Activated CD4-positive, alpha-beta memory T cell treated with anti-CD3 and anti-CD28 coated beads for 36 hours (primary cell): ENCODE measurements at regions not wholly inside any gene's neighbourhood (a gene's known extent, or its start where the extent isn't known, plus 50 kb on each side); places are given as distances from the start of the nearest gene placed in this dataset.

Experiments
- CTCF ChIA-PET: fragments of 350-600 bp; sonication (Branson Sonifier 250); formaldehyde crosslinking; loops from one replicate; lab custom pipeline; 2021; ENCODE audit warnings: antibody characterized with exemption, inconsistent platforms; lab: Charles Lee
- POLR2A ChIA-PET: fragments of 350-600 bp; sonication (Branson Sonifier 250); formaldehyde crosslinking; loops from one replicate; lab custom pipeline; 2021; ENCODE audit warnings: antibody characterized with exemption; lab: Charles Lee
- DNase-seq: peaks from one replicate; pipeline ENCODE4 v3.0.0-alpha.2; 2020
- H3K27ac Mint-ChIP-seq: one replicate; pipeline ENCODE4 v1.8.0; 2021; ENCODE audit warnings: mixed read lengths
- H3K27me3 Mint-ChIP-seq: one replicate; pipeline ENCODE4 v1.8.0; 2021; ENCODE audit warnings: mixed read lengths
- H3K36me3 Mint-ChIP-seq: one replicate; pipeline ENCODE4 v1.8.0; 2021; ENCODE audit warnings: mixed read lengths
- H3K4me1 Mint-ChIP-seq: one replicate; pipeline ENCODE4 v1.8.0; 2021; ENCODE audit warnings: low read depth, mixed read lengths
- H3K4me3 Mint-ChIP-seq: one replicate; pipeline ENCODE4 v1.8.0; 2021; ENCODE audit warnings: mild to moderate bottlenecking, mixed read lengths
- H3K9me3 Mint-ChIP-seq: one replicate; pipeline ENCODE4 v1.8.0; 2021; ENCODE audit warnings: mixed read lengths
- intact Hi-C: fragments of 100-400 bp; cut with micrococcal nuclease; formaldehyde crosslinking; loops from one replicate; pipeline ENCODE4 v1.15.1; 2023

GRCh38 chr5:2677689-2678088 lies 73.8 kb downstream of the IRX2 start:
- Mint-ChIP-seq H3K27me3 (no peaks in the 10 kb centered on the region), H3K9me3 (peaks cover 2% of the 10 kb centered on the region), H3K27ac (no peak overlapping the region), H3K36me3 (no peaks in the 10 kb centered on the region), H3K4me1 (no peaks in the 10 kb centered on the region), H3K4me3 (no peak overlapping the region)
- CTCF ChIA-PET, result no interaction called here
- DNase-seq, result no peak
- intact Hi-C loops, result no loop called here
- POLR2A ChIA-PET, result no interaction called here

- POLR2A ChIA-PET, result no interaction called here
- CTCF ChIA-PET, result no interaction called here
- intact Hi-C loops, result no loop called here
Measured at GRCh38 chr5:2675548-2675947, 75.9 kb downstream of the IRX2 start.

GRCh38 chr5:2674456-2674855 lies 77.0 kb downstream of the IRX2 start:
- DNase-seq, result no peak
- Mint-ChIP-seq H3K36me3 (no peaks in the 10 kb centered on the region), H3K27me3 (no peaks in the 10 kb centered on the region), H3K9me3 (peaks cover 2% of the 10 kb centered on the region), H3K4me1 (no peaks in the 10 kb centered on the region), H3K27ac (no peak overlapping the region), H3K4me3 (no peak overlapping the region)
- ChIA-PET CTCF (no interaction called here), POLR2A (no interaction called here)
- intact Hi-C loops, result no loop called here

More at GRCh38 chr5:2675548-2675947, 75.9 kb downstream of the IRX2 start:
- DNase-seq, result no peak
- Mint-ChIP-seq H3K4me1 (no peaks in the 10 kb centered on the region), H3K9me3 (peaks cover 2% of the 10 kb centered on the region), H3K4me3 (no peak overlapping the region), H3K27me3 (no peaks in the 10 kb centered on the region), H3K27ac (no peak overlapping the region), H3K36me3 (no peaks in the 10 kb centered on the region)

GRCh38 chr5:2670940-2671339 lies 80.5 kb downstream of the IRX2 start:
- ChIA-PET POLR2A (no interaction called here), CTCF (no interaction called here)
- no peak overlapping the region for H3K27ac Mint-ChIP-seq
- no peaks in the 10 kb centered on the region for H3K27me3 Mint-ChIP-seq
- no peak for DNase-seq
- H3K4me1 Mint-ChIP-seq, result no peaks in the 10 kb centered on the region
- no peaks in the 10 kb centered on the region for H3K36me3 Mint-ChIP-seq
- intact Hi-C loops, result no loop called here
- no peaks in the 10 kb centered on the region for H3K9me3 Mint-ChIP-seq
- no peak overlapping the region for H3K4me3 Mint-ChIP-seq

GRCh38 chr5:2669913-2670312 lies 81.6 kb downstream of the IRX2 start:
- Mint-ChIP-seq H3K9me3 (no peaks in the 10 kb centered on the region), H3K36me3 (no peaks in the 10 kb centered on the region), H3K4me3 (no peak overlapping the region), H3K4me1 (no peaks in the 10 kb centered on the region), H3K27ac (no peak overlapping the region), H3K27me3 (no peaks in the 10 kb centered on the region)
- POLR2A ChIA-PET, result no interaction called here
- CTCF ChIA-PET, result no interaction called here
- intact Hi-C loops, result no loop called here
- DNase-seq, result no peak

GRCh38 chr5:2669259-2669658 lies 82.2 kb downstream of the IRX2 start:
- Mint-ChIP-seq H3K27me3 (no peaks in the 10 kb centered on the region), H3K36me3 (no peaks in the 10 kb centered on the region), H3K27ac (no peak overlapping the region), H3K4me1 (no peaks in the 10 kb centered on the region), H3K9me3 (no peaks in the 10 kb centered on the region), H3K4me3 (no peak overlapping the region)
- POLR2A ChIA-PET, result no interaction called here
- intact Hi-C loops, result no loop called here
- CTCF ChIA-PET, result no interaction called here
- DNase-seq, result no peak

GRCh38 chr5:2666081-2666480 lies 85.4 kb downstream of the IRX2 start:
- intact Hi-C loops, result no loop called here
- CTCF ChIA-PET, result no interaction called here
- POLR2A ChIA-PET, result no interaction called here
- Mint-ChIP-seq H3K36me3 (no peaks in the 10 kb centered on the region), H3K4me1 (no peaks in the 10 kb centered on the region), H3K27me3 (no peaks in the 10 kb centered on the region), H3K9me3 (no peaks in the 10 kb centered on the region), H3K4me3 (no peak overlapping the region), H3K27ac (no peak overlapping the region)
- DNase-seq, result no peak

GRCh38 chr5:2663489-2663888 lies 88.0 kb downstream of the IRX2 start:
- intact Hi-C loops, result no loop called here
- Mint-ChIP-seq H3K36me3 (no peaks in the 10 kb centered on the region), H3K9me3 (no peaks in the 10 kb centered on the region), H3K27ac (no peak overlapping the region), H3K4me1 (no peaks in the 10 kb centered on the region), H3K4me3 (no peak overlapping the region), H3K27me3 (no peaks in the 10 kb centered on the region)
- ChIA-PET POLR2A (no interaction called here), CTCF (no interaction called here)
- no peak for DNase-seq

GRCh38 chr5:2660315-2660714 lies 91.2 kb downstream of the IRX2 start:
- no peaks in the 10 kb centered on the region for H3K36me3 Mint-ChIP-seq
- no peak overlapping the region for H3K27ac Mint-ChIP-seq
- intact Hi-C loops, result no loop called here
- POLR2A ChIA-PET, result no interaction called here
- H3K9me3 Mint-ChIP-seq, result no peaks in the 10 kb centered on the region
- no peak overlapping the region for H3K4me3 Mint-ChIP-seq
- no peaks in the 10 kb centered on the region for H3K4me1 Mint-ChIP-seq
- CTCF ChIA-PET, result no interaction called here
- DNase-seq, result no peak
- H3K27me3 Mint-ChIP-seq, result no peaks in the 10 kb centered on the region

- ChIA-PET CTCF (no interaction called here), POLR2A (no interaction called here)
- intact Hi-C loops, result no loop called here
- Mint-ChIP-seq H3K27me3 (no peaks in the 10 kb centered on the region), H3K9me3 (no peaks in the 10 kb centered on the region), H3K4me3 (no peak overlapping the region), H3K4me1 (no peaks in the 10 kb centered on the region), H3K27ac (no peak overlapping the region), H3K36me3 (no peaks in the 10 kb centered on the region)
- DNase-seq, result no peak
Measured at GRCh38 chr5:2658881-2659470, 92.5 kb downstream of the IRX2 start.

- ChIA-PET CTCF (no interaction called here), POLR2A (no interaction called here)
- Mint-ChIP-seq H3K27me3 (no peaks in the 10 kb centered on the region), H3K36me3 (no peaks in the 10 kb centered on the region), H3K4me1 (no peaks in the 10 kb centered on the region), H3K9me3 (no peaks in the 10 kb centered on the region), H3K27ac (no peak overlapping the region), H3K4me3 (no peak overlapping the region)
- intact Hi-C loops, result no loop called here
- DNase-seq, result no peak
Measured at GRCh38 chr5:2658447-2658846, 93.0 kb downstream of the IRX2 start.

- Mint-ChIP-seq H3K27me3 (no peaks in the 10 kb centered on the region), H3K4me3 (no peak overlapping the region), H3K36me3 (no peaks in the 10 kb centered on the region), H3K4me1 (no peaks in the 10 kb centered on the region), H3K9me3 (no peaks in the 10 kb centered on the region), H3K27ac (no peak overlapping the region)
- POLR2A ChIA-PET, result no interaction called here
- CTCF ChIA-PET, result no interaction called here
- intact Hi-C loops, result no loop called here
- no peak for DNase-seq
Measured at GRCh38 chr5:2657151-2657550, 94.3 kb downstream of the IRX2 start.

- Mint-ChIP-seq H3K27me3 (no peaks in the 10 kb centered on the region), H3K4me3 (no peak overlapping the region), H3K36me3 (no peaks in the 10 kb centered on the region), H3K9me3 (no peaks in the 10 kb centered on the region), H3K27ac (no peak overlapping the region), H3K4me1 (no peaks in the 10 kb centered on the region)
- intact Hi-C loops, result no loop called here
- CTCF ChIA-PET, result no interaction called here
- DNase-seq, result no peak
- POLR2A ChIA-PET, result no interaction called here
Measured at GRCh38 chr5:2656206-2656605, 95.3 kb downstream of the IRX2 start.
